ENCODE measurements at regions not wholly inside any gene's neighbourhood (a gene's known extent, or its start where the extent isn't known, plus 50 kb on each side); places are given as distances from the start of the nearest gene placed in this dataset.

GRCh38 chr16:80404847-80405246 lies 135.9 kb upstream of the DYNLRB2 start:
- no peak overlapping the region for H3K4me3 ChIP-seq (replicated peaks in 1 of 3; ENCODE audit: insufficient read depth in 1 of 3, low read depth in 1 of 3, low read length in 3 of 3)
- H3K27ac ChIP-seq (ENCODE audit: insufficient read depth, low read depth, low read length), result no peak overlapping the region
- no peak overlapping the region for H2AFZ ChIP-seq (ENCODE audit: low read depth, low read length)
- CTCF ChIA-PET, result no interaction called here
- intact Hi-C loops (cut with micrococcal nuclease) (no loop called here), dilution Hi-C loops (cut with MboI; ENCODE audit: extremely low pct_ligation_motif_present, low sequenced_read_pairs) (no loop called here)
- no peak overlapping the region for H3K4me2 ChIP-seq (ENCODE audit: insufficient read depth, low read length)
- H3K9me3 ChIP-seq (replicated peaks; ENCODE audit: control insufficient read depth, insufficient read depth, low read length), result no peaks in the 10 kb centered on the region
- H4K20me1 ChIP-seq (replicated peaks; ENCODE audit: control insufficient read depth, extremely low read depth, insufficient read depth, low read length), result no peaks in the 10 kb centered on the region
- no peaks in the 10 kb centered on the region for H3K36me3 ChIP-seq (ENCODE audit: control insufficient read depth in 2 of 2, extremely low read depth in 1 of 2, insufficient read depth in 2 of 2, low read length in 2 of 2)
- H3K9me1 ChIP-seq (replicated peaks; ENCODE audit: control insufficient read depth, extremely low read depth, insufficient read depth, low read length), result no peaks in the 10 kb centered on the region
- no peak overlapping the region for H3K9ac ChIP-seq (replicated peaks; ENCODE audit: extremely low read depth, insufficient read depth, low read length)
- no peaks in the 10 kb centered on the region for H3K4me1 ChIP-seq (ENCODE audit: control insufficient read depth, extremely low read depth, insufficient read depth, low read length)
- DNase-seq (ENCODE audit: low read depth, low spot score) (no peak), FAIRE-seq (no peak)
- BruUV-seq (replicated peaks), result no TSS peak
- POLR2A ChIA-PET, result no interaction called here
- no peaks in the 10 kb centered on the region for H3K27me3 ChIP-seq (ENCODE audit: control insufficient read depth in 2 of 2, insufficient read depth in 2 of 2, low read length in 2 of 2)
- TF ChIP-seq MYC (IDR thresholded peaks at IDR 0.05; ENCODE audit: low read depth, low read length), result no peak
- H3K79me2 ChIP-seq (ENCODE audit: control insufficient read depth, insufficient read depth, low read length), result no peaks in the 10 kb centered on the region

DNA sequence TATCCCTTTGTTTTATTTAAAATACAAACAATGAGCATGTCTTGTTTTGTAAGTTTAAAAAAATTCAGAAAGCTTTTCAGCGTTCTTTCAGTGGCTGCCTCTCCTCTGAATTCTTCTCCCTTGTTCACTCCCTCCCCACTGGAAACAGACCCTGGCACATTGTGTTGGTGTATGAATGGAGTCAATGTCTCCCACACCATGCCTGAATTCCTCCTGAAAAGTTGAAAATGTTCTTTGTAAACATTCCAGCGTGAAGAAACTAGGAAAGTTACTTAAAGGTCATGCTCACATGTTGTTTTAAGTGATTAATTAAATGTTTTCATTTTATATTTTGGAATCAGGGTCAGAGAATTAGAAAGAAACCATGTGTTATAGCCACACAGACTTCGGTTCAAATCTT lies 136.9 kb upstream of the DYNLRB2 start:
- POLR2A ChIA-PET, result no interaction called here
- no peaks in the 10 kb centered on the region for H3K4me1 ChIP-seq (ENCODE audit: control insufficient read depth, extremely low read depth, insufficient read depth, low read length)
- no peak for TF ChIP-seq FOS (IDR thresholded peaks at IDR 0.05; ENCODE audit: borderline replicate concordance, insufficient read depth, low read length)
- no peak for TF ChIP-seq GATA2 (IDR thresholded peaks at IDR 0.05; ENCODE audit: insufficient read depth, insufficient read length, low read depth, low read length)
- no peak for TF ChIP-seq CTCF (IDR thresholded peaks at IDR 0.05; ENCODE audit: extremely low read depth in 1 of 2, insufficient read depth in 1 of 2, low read depth in 1 of 2, low read length in 2 of 2)
- TF ChIP-seq POLR2AphosphoS5 (IDR thresholded peaks at IDR 0.05; ENCODE audit: insufficient read depth, low read depth, low read length), result no peak
- TF ChIP-seq JUN (IDR thresholded peaks at IDR 0.05; ENCODE audit: borderline replicate concordance, insufficient read depth, insufficient read length, low read depth), result no peak
- TF ChIP-seq POLR2A (IDR thresholded peaks at IDR 0.05; ENCODE audit: low read depth, low read length), result no peak
- no peak for TF ChIP-seq MAX (IDR thresholded peaks at IDR 0.05; ENCODE audit: insufficient read depth, insufficient read length)
- TF ChIP-seq MYC (IDR thresholded peaks at IDR 0.05; ENCODE audit: low read depth, low read length), result no peak
- TF ChIP-seq EZH2 (IDR thresholded peaks at IDR 0.05; ENCODE audit: borderline replicate concordance, low read depth, low read length, severe bottlenecking), result no peak
- H3K27me3 ChIP-seq (ENCODE audit: control insufficient read depth in 2 of 2, insufficient read depth in 2 of 2, low read length in 2 of 2), result no peaks in the 10 kb centered on the region
- H3K9me3 ChIP-seq (replicated peaks; ENCODE audit: control insufficient read depth, insufficient read depth, low read length), result no peaks in the 10 kb centered on the region
- H3K79me2 ChIP-seq (ENCODE audit: control insufficient read depth, insufficient read depth, low read length), result no peaks in the 10 kb centered on the region
- H3K4me2 ChIP-seq (ENCODE audit: insufficient read depth, low read length), result no peak overlapping the region
- no peak overlapping the region for H2AFZ ChIP-seq (ENCODE audit: low read depth, low read length)
- H3K36me3 ChIP-seq (ENCODE audit: control insufficient read depth in 2 of 2, extremely low read depth in 1 of 2, insufficient read depth in 2 of 2, low read length in 2 of 2), result no peaks in the 10 kb centered on the region
- no peaks in the 10 kb centered on the region for H3K9me1 ChIP-seq (replicated peaks; ENCODE audit: control insufficient read depth, extremely low read depth, insufficient read depth, low read length)
- FAIRE-seq (no peak), DNase-seq (ENCODE audit: low read depth, low spot score) (no peak)
- no peaks in the 10 kb centered on the region for H4K20me1 ChIP-seq (replicated peaks; ENCODE audit: control insufficient read depth, extremely low read depth, insufficient read depth, low read length)
- no peak overlapping the region for H3K4me3 ChIP-seq (replicated peaks in 1 of 3; ENCODE audit: insufficient read depth in 1 of 3, low read depth in 1 of 3, low read length in 3 of 3)
- BruUV-seq (replicated peaks), result no TSS peak
- CTCF ChIA-PET, result no interaction called here
- dilution Hi-C loops (cut with MboI; ENCODE audit: extremely low pct_ligation_motif_present, low sequenced_read_pairs), result no loop called here
- no peak overlapping the region for H3K27ac ChIP-seq (ENCODE audit: insufficient read depth, low read depth, low read length)
- intact Hi-C loops (cut with micrococcal nuclease), result no loop called here
- H3K9ac ChIP-seq (replicated peaks; ENCODE audit: extremely low read depth, insufficient read depth, low read length), result no peak overlapping the region

All from endothelial cell of umbilical vein (primary cell).